ENCODE measurements at regions not wholly inside any gene's neighbourhood (a gene's known extent, or its start where the extent isn't known, plus 50 kb on each side); places are given as distances from the start of the nearest gene placed in this dataset.

- TF ChIP-seq CTCF (IDR thresholded peaks at IDR 0.05) = no peak
- no peaks in the 10 kb centered on the region for H3K9me3 Mint-ChIP-seq (ENCODE audit: unreplicated experiment)
- H3K36me3 Mint-ChIP-seq (ENCODE audit: unreplicated experiment) = no peaks in the 10 kb centered on the region
- H3K4me3 Mint-ChIP-seq (ENCODE audit: unreplicated experiment) = no peak overlapping the region
- H3K27me3 Mint-ChIP-seq (ENCODE audit: unreplicated experiment) = peaks cover 25% of the 10 kb centered on the region
- no peak overlapping the region for H3K27ac Mint-ChIP-seq (ENCODE audit: unreplicated experiment)
- DNase-seq (ENCODE audit: extremely low spot score, unreplicated experiment) = no peak
- H3K4me1 Mint-ChIP-seq (ENCODE audit: unreplicated experiment) = peaks cover 11% of the 10 kb centered on the region
Measured at GRCh38 chr1:182240085-182240484, 151.5 kb downstream of the GLUL start.

- Mint-ChIP-seq H3K27me3 (ENCODE audit: unreplicated experiment) (peaks cover 22% of the 10 kb centered on the region), H3K27ac (ENCODE audit: unreplicated experiment) (no peak overlapping the region), H3K36me3 (ENCODE audit: unreplicated experiment) (no peaks in the 10 kb centered on the region), H3K4me1 (ENCODE audit: unreplicated experiment) (peaks cover 11% of the 10 kb centered on the region), H3K4me3 (ENCODE audit: unreplicated experiment) (no peak overlapping the region), H3K9me3 (ENCODE audit: unreplicated experiment) (no peaks in the 10 kb centered on the region)
- TF ChIP-seq CTCF (IDR thresholded peaks at IDR 0.05) = no peak
- no peak for DNase-seq (ENCODE audit: extremely low spot score, unreplicated experiment)
Measured at GRCh38 chr1:182238421-182238820, 153.2 kb downstream of the GLUL start.

- no peak overlapping the region for H3K27ac Mint-ChIP-seq (ENCODE audit: unreplicated experiment)
- peaks cover 11% of the 10 kb centered on the region for H3K4me1 Mint-ChIP-seq (ENCODE audit: unreplicated experiment)
- no peaks in the 10 kb centered on the region for H3K9me3 Mint-ChIP-seq (ENCODE audit: unreplicated experiment)
- H3K36me3 Mint-ChIP-seq (ENCODE audit: unreplicated experiment) = no peaks in the 10 kb centered on the region
- peaks cover 19% of the 10 kb centered on the region for H3K27me3 Mint-ChIP-seq (ENCODE audit: unreplicated experiment)
- no peak for TF ChIP-seq CTCF (IDR thresholded peaks at IDR 0.05)
- no peak for DNase-seq (ENCODE audit: extremely low spot score, unreplicated experiment)
- no peak overlapping the region for H3K4me3 Mint-ChIP-seq (ENCODE audit: unreplicated experiment)
Measured at GRCh38 chr1:182237329-182237728, 154.3 kb downstream of the GLUL start.

GRCh38 chr1:182236651-182237077 is 154.9 kb downstream of the GLUL start:
- Mint-ChIP-seq H3K27ac (ENCODE audit: unreplicated experiment) (no peak overlapping the region), H3K4me3 (ENCODE audit: unreplicated experiment) (no peak overlapping the region)

More at GRCh38 chr1:182236651-182237077, 154.9 kb downstream of the GLUL start:
- peaks cover 12% of the 10 kb centered on the region for H3K27me3 Mint-ChIP-seq (ENCODE audit: unreplicated experiment)
- H3K4me1 Mint-ChIP-seq (ENCODE audit: unreplicated experiment) = peaks cover 11% of the 10 kb centered on the region
- DNase-seq (ENCODE audit: extremely low spot score, unreplicated experiment) = no peak
- no peak for TF ChIP-seq CTCF (IDR thresholded peaks at IDR 0.05)
- no peaks in the 10 kb centered on the region for H3K9me3 Mint-ChIP-seq (ENCODE audit: unreplicated experiment)
- no peaks in the 10 kb centered on the region for H3K36me3 Mint-ChIP-seq (ENCODE audit: unreplicated experiment)

All from osteocyte (in vitro differentiated cells).